HG03196 (cell line): ENCODE measurements at regions not wholly inside any gene's neighbourhood (a gene's known extent, or its start where the extent isn't known, plus 50 kb on each side); places are given as distances from the start of the nearest gene placed in this dataset.
A peak's percentile ranks its signal among the peaks of the same experiment; 100 is the strongest.
"Not testable (repeated sequence)": the region's sequence is repeated elsewhere in the genome, so short reads cannot be mapped to it uniquely, and the experiment has no call there.

Experiments used
- ATAC-seq: cut with Tn5 transposase; IDR thresholded peaks from one replicate; pipeline ENCODE4 v1.9.1; 2021; ENCODE audit not compliant: unreplicated experiment

DNA sequence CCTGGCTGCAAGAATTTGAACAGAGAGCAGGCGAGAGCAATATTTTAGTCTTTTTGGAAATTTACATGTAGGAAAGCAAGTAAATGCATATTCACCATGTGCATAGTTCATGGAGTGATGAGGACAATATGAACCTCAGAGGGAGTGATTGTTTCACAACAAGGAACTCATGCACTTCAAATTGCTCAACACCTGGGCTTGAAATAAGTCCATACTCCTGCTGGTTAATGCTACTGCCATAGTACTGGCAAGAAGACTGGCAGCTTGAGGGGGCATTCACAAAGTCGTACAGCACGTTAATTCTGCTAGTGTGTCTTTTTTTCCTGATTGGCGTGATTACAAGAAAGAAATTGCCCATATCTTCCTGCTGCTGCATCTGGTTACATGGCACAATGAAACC is 267.6 kb downstream of the PCDH17 start:
- ATAC-seq = no peak

DNA sequence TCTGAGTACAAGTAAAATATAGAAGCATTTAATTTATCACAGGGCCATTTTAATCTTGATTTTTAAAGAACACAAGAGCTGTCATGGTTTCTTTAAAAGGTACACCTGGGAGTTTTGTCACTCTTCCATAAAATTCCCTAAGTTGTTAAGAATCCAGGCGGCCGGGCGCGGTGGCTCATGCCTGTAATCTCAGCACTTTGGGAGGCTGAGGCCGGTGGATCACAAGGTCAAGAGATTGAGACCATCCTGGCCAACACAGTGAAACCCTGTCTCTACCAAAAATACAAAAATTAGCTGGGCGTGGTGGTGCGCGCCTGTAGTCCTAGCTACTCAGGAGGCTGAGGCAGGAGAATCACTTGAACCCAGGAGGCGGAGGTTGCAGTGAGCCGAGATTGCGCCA is 278.3 kb downstream of the PCDH17 start:
- not testable (repeated sequence) for ATAC-seq

DNA sequence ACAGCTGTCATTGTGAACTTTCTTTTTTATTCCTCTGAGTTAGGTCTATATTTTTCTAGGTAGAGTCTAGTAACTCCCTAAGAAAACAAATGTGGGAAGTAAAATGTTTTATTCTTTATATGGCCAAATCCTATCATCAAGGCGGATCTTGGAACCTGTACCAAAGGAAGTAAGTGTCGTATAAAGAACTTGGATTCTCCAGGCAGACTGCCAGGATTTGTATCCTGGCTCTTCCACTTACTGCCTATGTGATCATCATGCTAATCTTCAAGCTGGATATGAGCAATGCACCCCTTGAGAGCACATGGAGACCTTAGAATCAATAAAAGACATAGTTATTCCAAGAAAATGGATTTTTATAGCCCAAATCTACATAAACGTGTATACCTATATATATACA is 286.5 kb downstream of the PCDH17 start:
- ATAC-seq = no peak

DNA sequence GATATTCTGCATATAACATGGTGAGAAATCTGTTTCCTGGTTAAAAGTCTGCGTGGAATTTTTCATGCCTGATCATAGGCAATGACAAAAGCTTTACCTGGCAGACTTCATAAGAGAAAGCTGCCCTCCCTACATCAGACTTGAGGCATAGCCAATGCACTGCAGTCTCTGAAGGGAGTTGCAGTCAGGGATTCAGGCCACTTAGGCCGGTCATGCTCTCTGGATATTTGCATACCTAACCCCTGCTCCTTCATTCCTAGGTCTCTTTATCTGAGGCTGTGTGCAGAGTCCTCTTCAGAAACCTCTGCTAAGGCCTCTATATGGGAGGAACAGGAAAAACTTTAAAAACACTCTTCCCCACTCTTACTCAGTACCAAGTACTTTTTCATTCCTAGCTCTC is 287.4 kb downstream of the PCDH17 start:
- ATAC-seq = no peak

DNA sequence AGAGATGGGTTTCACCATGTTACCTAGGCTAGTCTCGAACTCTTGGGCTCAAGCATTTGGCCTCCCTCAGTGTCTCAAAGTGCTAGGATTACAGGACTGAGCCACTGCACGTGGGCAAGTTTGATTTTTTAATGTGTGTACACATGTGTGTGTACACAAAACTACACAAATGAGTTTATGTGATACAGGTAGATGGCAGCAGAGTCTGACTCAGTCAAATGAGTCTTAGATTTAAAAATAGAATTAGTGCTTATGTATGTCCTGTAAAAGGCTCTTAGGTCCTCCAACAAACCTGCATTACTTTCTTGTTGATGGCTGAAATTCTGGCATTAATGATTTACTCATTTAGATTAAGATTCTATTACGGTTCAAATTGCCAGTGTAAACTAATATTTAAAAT is 293.7 kb downstream of the PCDH17 start:
- ATAC-seq = no peak

DNA sequence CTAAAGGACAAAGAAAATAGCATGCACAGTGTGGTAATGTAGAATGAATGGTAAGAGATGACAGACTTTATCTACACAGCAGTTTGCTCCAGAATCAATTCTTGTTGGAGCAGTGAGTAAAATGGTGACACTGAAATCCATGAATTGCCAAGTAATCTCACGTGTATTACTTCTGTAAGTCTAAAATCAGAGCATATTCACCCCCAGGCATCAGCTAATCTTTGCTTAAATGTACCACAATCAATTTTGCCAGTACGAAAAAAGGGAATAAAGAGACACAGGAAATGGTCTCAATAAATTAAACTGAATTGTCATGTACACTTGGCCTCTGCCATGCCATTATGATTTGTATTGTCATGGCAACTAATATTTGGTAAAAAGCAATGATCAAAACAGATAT is 294.2 kb downstream of the PCDH17 start:
- no peak for ATAC-seq

DNA sequence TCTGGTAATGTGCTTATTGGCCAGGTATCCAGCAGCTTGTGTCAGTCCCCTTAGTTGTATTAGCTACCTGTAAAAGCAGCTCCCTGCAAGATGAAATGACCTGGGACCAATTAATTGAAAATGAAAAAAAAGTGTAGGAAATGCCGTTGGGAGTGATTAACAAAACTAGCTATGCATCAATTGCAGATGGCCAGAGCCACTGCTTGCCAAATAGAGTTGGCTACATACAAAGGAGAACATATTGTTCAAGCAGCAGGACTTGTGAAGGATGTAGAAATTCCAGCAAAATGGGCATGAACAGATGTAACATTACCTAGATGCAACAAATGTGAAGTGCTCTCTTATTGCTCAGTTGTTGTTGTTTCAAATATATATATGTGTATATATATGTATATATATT is 300.5 kb downstream of the PCDH17 start:
- ATAC-seq = no peak

DNA sequence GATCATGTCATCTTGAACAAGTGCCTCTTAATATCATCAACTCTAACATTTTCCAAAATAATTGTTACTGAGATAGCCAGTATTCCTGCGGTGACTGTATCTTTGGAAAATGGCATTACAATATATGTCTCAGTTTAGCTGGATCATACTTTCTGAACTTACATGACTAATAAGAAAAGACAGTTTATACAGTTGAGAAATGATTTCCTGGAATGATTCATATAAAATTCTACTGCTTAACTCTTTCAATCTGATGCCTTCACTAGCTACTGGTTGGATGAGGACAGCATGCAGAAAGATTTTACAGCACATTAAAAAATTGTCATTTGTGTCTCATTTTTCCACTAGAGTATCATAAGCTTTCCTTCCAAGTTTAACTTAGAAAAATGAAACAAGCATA is 302.1 kb downstream of the PCDH17 start:
- ATAC-seq = no peak

DNA sequence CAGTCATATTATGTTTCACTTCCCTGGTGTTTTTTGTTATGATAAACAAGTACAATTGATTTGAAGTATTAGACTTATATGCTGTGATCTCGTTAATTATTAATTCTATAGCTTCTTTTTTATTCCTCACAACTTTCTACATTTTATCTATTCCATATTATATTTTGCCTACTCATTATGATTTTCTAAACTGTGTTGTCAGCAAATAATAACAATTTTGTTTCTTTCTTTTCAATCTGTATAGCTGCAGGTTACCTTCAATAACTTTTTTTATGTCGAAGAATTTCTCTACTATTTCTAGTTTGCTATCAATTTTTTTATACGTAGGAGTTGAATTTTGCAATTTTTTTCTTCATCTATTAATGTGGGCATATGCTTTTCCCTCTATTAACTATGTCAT is 304.4 kb downstream of the PCDH17 start:
- ATAC-seq = no peak

DNA sequence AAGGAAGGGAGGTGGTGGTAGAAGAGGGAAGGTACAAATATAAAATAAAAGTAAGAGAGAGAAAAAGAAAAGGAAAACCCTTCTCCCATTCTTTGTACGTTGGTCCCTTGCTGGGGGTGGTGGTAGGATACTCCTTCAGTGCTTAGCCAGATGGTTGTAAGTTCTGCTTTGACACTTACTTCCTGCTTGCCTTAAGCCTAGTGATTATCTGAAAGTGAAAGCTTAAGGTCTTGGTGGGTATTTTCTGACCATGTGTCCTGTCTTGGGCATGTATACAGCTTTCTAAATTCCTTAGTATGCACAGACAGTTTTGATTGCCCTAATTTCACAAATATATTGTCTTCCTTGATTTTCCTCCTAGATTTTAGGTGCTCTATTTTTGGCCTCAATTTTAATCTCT is 314.8 kb downstream of the PCDH17 start:
- peak; percentile 90 for ATAC-seq

DNA sequence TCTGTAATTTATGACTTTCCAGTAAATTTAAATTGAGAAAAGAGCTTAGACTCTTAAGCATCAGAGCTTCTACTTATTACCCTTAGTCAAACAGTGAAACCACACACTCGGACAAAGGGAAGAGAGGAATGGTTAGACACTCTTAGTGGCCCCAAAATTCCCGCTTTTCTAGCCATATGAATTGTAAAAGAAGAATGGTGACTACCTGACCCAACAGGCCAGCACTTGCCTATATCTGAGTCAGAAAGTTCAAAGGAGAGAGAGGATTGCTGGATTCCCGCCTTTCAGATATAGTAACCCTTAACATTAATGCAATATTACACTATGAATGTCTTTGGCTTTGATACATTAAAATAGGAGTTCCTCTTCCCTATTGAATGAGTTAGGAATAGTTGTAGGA is 317.3 kb downstream of the PCDH17 start:
- ATAC-seq = no peak

DNA sequence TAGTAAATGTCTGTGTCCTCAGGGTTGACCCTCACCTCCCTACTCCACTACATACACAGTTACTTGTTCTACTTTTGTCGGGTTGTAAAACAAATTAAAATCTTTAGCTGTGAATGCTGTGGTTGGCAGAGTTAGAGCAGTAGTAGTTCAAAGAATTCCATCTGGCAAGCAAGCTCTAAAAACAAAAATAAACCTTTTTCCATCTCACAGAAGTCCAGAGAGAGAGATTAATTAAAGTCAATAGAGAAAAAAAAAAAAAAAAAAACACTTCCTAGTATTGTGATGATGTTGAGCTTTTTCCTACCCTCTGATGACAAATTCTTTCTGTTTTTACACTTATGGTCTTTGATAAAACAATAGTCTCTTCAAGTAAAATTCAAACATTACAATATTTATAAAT is 338.4 kb downstream of the PCDH17 start:
- no peak for ATAC-seq

DNA sequence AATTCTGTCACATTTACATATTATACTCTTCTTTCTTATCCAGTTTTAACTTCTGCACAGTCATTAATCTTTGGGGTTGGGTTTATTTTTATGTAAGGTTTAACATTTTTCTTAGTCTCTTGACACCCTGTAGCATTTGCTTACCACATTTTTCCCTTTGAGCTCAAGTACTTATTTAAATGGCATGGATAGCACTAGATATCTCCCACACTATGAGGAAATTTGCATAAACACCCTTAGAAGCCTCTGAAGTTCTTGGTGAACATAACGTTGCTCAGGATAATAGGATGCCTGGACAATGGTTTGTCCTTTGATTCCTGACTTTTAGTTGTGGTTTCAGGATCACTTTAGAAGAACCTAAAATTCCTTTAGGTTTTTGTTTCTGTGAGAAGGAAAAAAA is 338.9 kb downstream of the PCDH17 start:
- ATAC-seq = no peak

DNA sequence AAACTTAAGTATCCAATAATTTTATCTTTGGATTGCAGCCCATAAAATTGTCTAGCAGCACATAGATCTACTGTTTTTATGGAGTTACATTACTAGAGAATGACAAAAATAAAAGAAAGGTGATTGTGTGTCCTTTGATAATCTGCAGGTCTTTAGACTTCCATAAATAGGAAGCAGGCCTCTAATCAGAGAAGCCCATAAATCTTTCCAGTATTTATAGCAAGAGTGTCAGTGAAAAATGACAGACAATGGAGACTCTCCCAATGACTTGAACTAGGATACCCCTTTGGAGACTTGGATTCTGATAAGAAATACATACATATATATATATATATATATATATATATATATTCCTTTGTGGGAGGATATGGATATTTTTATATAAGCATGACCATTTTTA is 351.2 kb downstream of the PCDH17 start:
- ATAC-seq = no peak

DNA sequence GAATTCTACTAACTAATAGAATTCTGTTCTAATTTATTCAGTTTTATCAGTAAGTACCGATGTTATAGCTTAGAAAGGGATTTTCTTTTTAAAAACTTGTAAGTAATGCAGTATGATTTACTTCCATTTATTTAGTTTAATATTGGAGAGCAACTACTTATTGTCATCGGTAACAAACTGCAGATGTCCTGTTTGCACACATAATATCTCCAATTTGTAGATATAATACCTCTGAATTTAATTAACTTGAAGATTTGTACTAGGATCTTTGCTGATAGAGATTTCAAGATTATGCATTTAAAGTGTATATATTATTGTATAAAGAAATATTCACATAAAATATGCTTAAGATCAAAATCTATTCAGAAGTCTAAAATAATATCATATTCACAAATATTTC is 356.7 kb downstream of the PCDH17 start:
- no peak for ATAC-seq

DNA sequence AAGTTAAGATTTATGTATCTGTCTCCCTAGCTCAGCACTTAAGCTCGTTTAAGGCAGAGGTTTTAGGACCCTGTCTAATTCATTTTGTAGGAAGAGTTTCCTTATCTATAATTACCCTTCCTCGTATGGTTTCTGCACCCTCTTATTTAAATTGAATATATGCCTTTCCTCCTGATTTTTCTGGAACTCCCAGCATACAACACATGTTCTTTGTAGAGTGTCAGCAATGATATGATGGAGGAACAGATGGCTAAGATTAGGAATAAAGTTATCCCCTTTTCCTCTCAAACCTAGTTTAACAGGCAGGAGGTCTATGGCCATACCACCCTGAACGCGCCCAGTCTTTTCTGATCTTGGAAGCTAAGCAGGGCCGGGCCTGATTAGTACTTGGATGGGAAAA is 359.5 kb downstream of the PCDH17 start:
- ATAC-seq = no peak

DNA sequence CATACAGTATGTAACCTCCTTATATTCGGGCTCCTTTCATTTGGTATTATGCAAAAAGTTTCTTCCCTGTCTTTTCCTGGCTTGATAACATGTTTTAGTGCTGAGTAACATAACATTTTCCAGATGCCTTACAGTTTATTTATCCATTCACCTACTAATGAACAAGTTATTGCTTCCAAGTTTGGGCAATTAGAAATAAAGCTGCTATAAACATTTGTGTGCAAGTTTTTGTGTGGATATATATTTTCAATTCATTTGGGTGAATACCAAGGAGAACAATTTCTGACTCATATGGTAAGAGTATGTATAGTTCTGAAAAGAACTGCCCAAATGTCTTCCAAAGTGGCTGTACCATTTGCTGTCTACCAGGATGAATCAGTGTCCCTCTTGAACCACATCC is 360.9 kb downstream of the PCDH17 start:
- no peak for ATAC-seq

DNA sequence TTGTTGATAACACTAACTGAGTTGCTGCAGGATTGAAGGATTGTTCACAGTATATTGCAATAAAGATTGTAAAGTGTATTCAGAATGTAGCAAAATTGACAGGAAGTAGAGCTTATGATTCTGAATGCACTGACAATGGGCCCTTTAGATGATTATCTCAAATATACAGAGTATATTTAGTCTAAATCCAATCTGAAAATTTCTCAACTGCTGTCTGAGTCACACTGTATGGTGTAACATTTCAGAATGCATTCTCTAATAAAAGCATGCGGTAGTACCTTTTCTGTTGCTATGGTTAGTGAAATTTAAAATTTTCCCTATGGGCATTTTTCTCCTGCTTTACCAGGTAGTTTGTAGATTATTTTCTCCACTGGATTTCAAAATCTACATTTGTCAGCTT is 365.2 kb downstream of the PCDH17 start:
- ATAC-seq = no peak

DNA sequence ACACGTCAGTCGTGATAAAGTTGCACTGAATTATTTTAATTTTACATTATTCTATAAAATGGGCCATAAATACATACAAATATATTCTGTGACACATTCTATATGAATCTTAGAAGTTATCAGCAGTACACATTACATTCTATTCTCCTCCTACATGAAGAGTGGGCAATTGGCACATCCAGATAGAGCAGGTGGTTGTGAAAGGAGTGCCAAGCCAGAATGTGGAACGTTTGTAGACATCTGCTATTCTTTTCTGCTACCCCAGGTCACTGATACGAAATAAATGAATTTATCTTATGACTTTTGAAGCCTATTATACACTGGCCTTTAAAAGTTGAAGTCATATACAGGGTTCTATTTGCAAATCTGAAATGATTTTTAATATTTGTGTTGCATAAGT is 373.2 kb downstream of the PCDH17 start:
- ATAC-seq = no peak

DNA sequence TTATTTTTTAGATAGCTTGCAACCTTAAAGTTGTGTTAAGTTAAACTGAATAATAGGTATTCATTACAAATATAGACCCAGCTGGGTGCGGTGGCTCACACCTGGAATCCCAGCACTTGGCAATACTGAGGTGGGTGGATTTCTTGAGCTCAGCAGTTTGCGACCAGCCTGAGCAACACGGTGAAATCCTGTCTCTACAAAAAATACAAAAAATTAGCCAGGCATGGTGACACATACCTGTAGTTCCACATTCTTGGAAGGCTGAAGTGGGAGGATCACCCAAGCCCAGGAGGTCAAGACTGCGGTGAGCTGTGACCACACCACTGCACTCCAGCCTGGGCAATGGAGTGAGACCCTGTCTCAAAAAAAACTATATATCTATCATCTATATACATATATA is 386.5 kb downstream of the PCDH17 start:
- ATAC-seq = no peak

DNA sequence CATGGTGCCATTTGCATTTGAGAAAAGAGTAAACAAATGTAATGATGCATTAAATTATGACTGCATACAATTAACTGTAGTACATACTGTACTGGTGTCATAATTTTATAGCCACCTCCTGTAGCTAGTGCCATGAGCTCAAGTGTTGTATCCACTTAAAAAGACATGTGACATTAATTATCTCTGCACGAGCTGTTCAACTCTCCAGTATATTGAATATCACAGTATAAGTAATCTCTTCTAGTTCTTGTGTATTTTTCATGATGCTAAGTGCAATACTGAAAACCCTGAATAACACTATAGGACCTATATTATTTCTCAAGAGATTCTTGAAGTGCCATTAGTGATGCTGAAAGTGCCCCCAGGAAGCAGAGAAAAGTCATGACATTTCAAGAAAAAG is 387.3 kb downstream of the PCDH17 start:
- no peak for ATAC-seq

DNA sequence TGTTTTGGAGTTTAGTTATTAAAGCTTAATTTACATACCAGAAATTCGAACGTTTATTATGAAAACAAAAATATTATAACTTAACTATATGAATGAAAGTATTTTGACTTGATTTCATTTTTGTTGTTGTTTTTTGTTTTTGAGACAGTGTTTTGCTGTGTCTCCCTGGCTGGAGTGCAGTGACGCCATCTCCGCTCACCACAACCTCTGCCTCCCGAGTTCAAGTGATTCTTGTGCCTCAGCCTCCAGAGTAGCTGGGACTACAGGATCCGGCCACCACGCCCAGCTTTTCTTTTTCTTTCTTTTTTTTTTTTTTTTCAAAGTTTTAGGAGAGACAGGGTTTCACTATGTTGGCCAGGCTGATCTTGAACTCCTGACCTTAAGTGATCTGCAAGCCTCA is 392.6 kb downstream of the PCDH17 start:
- ATAC-seq = no peak

DNA sequence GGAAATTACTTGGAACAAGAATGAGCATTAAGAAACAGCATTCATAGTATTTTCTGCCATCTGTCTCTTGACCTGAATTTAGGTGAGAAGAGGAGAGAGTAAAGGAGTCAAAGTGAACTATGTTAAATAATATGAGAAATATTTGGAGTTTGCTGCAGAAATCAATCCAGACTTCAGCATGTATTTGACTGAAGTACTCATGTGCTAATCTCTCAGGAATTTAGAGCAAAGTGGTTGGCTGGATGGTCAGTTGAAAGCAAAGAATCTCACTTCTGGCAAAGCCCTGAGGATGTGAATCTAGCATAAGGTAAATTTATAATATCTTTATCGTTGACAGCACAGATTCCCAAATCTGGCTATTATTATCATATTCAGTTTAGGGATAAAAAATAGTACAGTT is 394.3 kb downstream of the PCDH17 start:
- no peak for ATAC-seq
